HG02798 (cell line): ENCODE measurements at regions not wholly inside any gene's neighbourhood (a gene's known extent, or its start where the extent isn't known, plus 50 kb on each side); places are given as distances from the start of the nearest gene placed in this dataset.
"Not testable (repeated sequence)": the region's sequence is repeated elsewhere in the genome, so short reads cannot be mapped to it uniquely, and the experiment has no call there.

Experiments
- ATAC-seq: cut with Tn5 transposase; IDR thresholded peaks from one replicate; pipeline ENCODE4 v1.9.1; 2021; ENCODE audit warnings: mild to moderate bottlenecking; ENCODE audit not compliant: unreplicated experiment, poor library complexity

DNA sequence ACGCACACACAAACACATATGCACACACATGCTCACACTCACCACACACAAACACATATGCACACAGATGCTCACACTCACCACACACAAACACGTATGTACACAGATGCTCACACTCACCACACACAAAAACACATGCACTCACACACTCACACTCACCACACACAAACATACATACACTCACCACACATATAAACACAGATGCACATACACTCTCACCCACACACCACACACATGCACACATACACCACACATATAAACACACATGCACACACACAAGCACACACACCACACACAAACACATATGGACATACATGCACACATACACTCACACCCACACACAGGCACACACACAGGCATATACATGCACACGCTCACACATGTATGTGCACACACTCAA lies 112.3 kb downstream of the ERMARD start:
- ATAC-seq: no peak

DNA sequence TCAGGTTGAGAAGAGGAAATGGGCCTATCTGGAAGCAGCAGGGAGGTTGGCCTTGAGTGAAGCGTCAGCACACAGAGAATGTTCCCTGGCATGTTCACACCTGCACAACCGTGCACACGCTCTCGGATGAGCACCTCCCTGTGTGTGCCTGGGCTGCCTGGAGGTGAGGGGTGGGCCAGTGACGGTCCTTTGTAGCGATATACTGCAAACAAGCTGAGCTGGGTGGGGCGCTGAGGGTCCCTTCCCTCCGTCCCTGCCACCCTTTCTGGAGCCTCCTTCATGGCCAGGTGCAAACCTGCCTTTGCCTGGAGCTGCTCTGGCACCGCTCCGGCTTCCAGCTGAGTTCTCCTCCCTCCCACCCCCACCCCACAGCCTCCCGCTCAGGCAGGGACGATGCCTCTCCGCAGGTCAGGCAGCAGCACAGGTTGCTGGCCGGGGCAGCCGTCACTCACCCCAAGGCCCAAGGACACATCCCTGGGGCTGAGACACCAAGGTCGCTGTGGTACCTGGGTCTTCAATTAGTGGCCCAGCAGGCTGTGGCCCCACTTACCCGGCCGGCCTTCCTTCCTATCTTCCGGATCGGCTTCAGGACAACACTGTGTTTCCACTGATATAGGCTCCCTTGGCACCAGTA lies 111.6 kb downstream of the ERMARD start:
- ATAC-seq: no peak

DNA sequence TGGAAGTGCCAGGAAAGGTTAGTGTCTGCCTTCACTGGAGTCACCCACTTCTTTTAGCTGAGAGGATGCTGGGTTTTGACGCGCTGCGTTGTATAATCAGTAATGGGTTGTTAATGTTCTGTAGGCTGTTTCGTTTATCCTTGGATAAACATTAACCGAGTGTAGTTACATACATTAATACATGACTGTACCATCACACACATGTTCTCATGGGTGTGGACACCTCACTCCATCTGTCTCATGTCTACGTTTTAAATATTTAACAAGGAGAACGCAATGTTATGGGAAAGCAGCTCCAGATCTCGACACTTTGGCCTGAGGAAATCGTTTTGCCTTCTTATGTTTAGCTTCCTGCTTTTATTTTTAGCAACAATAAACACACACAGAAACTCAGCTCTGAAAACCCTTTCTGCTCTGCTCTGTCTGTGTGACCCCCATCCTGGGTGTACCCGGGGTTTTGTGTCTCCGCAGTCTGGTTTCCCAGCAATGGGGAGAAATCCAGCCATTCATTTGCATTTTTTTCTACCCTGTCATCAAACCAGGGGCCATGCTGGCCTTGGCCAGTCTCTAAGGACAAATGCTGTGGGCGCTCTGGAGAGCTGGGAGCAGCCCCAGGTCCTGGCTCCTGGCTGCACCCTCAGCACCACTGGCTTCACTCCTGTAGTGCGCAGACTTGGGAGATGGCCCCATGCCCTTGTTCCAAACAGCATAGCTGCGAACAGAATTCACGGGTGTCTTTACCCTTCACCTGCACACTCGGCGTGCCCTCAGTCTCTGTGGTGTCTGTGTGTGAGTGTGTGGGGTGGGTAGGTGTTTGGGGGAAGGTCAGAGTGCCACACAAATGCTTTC lies 110.8 kb downstream of the ERMARD start:
- ATAC-seq: no peak

DNA sequence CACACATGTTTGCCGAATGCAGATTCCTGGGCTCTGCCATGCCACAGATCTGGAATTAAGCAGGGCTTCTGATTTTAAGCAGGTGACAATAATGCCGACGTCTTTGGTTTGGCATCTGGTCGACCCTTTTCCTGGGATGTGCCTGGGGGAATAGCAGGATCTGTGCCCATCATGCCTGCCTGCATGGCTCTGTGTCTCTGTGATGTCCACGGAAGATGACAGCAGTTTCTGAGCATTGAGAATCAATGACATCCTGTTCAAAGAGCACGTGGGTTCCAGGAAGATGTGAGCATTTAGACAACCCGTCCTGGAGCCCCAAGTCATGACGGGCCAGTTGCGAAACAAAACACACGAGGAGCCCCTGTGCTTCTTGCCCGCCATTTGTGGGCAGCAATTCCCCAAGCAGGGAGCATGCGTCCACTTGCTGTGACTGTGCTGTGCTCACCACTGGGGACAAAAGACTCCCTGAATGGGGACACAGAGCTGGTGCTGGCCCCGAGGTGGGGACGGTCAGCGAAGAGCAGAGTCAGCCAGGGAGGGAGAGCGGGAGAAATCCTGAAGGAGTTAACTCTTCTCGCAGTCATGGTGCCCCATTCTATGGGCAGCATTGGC lies 110.1 kb downstream of the ERMARD start:
- no peak for ATAC-seq

DNA sequence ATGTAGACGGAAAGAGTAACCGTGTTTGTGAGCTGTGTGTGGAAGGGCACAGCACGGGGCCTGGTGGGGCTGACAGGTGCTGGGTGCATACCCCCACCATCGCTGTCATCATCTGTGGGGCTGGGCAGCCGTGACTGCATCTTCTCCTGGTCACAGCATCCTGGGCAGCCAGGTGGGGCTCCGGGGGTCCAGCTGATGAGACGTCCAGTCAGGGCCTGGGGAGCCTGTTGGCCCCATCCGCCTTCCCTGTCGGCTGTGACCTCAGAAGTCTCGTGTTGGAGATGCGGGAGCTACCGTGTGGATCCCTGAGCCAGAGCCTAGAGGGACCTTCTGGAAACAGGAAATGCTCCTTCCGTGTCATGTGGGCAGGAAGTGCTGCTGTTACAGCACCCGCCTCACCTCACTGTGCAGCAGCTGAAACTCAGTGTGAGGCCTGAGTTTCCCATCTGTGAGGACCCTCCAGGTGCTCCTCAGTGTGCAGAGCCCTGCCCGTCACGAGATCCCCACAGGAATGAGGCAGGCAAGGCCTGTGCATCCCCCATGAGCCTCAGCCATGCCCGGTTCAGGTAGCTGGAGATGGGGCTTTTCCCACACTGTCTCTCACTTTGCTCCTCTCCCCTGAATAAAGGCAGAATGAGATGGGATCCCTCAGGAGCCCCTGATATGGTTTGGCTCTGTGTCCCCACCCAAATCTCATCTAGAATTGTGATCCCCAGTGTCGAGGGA lies 108.7 kb downstream of the ERMARD start:
- no peak for ATAC-seq

DNA sequence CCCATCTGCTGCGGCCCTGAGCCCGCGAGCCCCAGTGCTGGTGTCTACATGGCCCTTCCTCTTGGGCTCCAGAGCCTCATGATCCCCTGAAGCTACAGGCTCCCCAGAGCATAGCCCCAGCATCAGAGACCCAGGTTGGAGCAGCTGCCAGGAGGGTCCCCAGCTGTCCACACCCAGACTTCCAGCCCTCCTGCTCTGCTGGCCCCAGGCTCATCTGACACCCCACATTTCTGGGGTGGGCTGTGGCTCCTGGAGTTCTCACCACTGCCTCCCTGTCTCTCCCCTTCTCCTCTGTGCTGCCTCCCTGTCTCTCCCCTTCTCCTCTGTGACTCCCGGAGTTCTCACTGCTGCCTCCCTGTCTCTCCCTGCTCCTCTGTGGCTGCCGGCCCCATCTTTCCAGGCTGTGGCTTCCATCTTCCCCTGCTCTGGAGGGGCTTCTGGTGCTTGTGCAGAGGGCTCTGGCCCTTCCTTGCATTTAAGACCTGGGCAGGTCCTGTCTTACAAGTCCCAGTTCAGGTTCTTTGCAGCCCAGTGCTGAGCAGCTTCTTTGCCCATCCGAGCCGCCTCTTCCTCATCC lies 108.1 kb downstream of the ERMARD start:
- no peak for ATAC-seq

DNA sequence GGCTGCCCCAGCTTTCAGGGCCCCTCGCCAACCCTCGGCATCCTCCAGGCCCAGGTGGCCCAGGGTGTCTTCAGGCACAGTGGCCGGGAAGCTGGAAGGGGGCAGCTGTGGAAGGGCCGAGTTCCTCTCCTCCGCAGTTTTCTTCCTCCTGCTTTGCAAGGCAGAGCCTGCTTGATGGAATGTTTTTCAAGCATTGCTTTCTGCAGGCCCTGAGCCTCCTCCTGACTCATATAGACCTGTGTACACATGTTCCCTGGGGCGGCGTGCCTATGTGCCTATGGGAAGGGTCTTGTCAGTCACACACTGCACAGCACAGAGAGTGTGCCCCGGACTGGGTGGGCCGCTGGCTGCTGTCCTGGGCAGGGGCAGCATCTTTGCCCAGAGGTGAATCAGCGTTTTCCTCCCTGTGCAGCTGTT lies 107.5 kb downstream of the ERMARD start:
- no peak for ATAC-seq

DNA sequence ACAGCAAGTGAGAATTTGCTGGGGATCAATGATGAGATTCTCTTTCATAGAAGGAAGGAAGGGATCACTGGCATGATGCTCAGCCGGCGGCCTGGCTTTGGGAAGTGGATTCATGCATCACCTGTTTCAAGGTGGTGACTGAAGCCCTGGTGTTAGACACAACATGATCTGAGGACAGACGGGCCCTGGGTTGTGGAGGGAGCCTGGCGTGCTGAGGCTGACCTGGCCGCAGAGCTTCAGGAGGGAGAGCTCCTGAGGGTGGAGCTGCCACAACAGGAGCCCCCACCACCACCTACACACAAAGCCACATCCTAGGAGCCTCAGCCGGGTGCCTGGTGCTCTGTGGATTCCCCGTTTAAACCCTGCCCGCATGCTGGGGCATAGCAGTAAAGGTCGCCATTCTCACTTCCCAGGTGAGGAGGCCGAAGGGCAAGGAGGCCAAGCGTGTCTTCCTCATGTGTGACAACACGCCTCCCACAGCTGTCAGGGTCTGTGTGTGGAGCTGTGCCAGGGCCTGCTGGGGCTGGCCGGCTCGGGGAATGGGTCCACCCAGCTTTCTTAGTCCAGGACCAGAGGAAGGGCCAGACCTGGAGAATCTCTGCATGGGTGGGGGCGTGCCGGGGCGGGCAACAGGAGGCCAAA lies 107.0 kb downstream of the ERMARD start:
- no peak for ATAC-seq

DNA sequence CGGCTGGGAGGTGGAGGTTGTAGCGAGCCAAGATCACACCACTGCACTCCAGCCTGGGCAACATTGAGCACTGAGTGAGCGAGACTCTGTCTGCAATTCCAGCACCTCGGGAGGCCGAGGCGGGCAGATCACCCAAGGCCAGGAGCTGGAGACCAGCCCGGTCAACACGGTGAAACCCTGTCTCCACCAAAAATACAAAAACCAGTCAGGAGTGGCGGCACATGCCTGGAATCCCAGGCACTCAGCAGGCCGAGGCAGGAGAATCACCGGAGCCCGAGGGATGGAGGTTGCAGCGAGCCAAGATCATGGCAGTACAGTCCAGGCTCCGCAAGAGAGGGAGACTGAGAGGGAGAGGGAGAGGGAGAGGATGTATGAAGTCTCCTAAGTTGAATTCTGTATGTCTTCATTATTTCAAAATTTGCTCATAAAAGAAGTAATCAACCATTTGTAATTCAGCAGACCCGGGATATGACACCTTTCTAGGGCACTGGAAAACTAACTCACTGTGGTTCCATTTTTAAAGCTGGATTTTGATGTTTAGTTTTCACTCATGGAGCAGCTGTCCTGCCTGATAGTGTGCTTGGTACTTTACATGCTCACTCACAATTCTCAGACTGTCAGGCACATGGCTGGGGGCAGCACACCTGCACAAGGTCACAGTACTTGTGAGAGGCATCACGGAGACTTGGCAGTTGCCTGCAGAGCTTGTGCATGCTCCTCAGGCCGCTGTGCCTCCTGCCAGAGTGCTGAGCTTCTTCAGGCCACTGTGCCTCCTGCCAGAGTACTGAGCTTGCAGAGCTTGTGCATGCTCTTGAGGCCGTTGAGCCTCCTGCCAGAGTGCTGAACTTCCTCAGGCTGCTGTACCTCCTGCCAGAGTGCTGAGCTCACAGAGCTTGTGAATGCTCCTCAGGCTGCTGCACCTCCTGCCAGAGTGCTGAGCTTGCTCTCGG lies 106.2 kb downstream of the ERMARD start:
- ATAC-seq: no peak

DNA sequence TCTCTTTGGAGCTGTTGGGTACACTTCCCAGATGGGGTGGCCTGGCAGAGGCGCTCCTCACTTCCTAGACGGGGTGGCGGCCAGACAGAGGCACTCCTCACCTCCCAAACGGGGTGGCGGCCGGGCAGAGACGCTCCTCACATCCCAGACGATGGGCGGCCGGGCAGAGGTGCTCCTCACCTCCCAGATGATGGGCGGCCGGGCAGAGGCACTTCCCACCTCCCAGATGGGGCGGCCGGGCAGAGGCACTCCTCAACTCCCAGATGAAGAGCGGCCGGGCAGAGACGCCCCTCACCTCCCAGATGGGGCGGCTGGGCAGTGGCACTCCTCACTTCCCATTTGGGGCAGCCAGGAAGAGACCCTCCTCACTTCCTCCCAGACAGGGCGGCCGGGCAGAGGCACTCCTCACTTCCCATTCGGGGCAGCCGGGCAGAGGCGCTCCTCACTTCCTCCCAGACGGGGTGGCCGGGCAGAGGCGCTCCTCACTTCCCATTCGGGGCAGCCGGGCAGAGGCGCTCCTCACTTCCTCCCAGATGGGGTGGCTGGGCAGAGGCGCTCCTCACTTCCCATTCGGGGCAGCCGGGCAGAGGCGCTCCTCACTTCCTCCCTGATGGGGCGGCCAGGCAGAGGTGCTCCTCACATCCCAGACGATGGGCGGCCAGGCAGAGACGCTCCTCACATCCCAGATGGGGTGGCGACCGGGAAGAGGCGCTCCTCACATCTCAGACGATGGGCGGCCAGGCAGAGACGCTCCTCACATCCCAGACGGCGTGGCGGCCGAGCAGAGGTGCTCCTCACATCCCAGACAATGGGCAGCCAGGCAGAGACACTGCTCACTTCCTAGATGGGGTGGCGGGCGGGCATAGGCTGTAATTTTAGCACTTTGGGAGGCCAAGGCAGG lies 105.3 kb downstream of the ERMARD start:
- ATAC-seq: not testable (repeated sequence)

DNA sequence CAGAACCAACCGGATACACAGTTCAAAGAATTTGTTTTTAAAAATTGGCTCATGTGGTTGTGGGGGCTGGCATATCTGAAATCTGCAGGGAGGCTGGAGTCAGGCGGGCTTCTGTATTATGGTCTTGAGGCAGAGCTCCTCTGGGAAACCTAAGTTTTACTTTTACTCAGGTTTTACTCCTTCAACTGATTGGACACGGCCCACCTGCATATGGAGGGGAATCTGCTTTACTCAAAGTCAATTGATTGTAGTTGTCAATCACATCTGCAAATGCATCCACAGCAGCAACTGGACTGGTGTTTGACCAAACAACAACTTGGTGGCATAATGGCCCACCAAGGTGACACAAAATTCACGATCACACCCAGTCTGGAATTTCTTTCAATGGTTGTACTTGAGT lies 103.4 kb downstream of the ERMARD start:
- no peak for ATAC-seq

DNA sequence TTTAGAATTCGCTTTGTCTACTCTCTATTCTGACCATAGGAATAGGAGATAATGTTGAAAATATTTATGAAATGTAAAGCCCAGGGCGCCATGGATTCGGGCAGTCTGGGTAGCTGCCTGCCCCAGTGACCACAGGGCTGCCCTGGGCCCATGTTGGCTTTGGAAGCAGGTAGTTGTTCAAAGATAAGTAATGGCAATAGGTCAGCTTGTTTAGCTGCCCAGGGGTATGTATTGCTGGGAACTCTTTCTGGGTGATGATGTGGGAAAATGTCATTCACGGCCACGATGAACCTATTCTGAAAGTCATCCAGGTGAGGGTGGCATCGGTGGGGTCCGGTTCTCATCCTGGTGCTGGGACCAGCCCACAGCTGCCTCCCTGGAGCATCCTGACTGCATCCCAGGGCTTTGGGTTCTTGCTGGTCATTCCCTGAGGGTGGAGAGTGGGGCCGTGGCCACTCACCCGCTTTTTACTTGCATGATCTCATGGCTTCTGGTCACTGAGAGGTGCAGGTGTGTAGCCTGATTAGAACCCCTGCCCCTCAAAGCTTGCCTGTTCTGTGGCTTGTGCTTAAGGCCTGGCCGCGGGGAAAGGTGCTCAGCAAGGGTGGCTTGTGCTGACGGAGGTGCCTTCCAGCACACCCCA lies 102.8 kb downstream of the ERMARD start:
- no peak for ATAC-seq

DNA sequence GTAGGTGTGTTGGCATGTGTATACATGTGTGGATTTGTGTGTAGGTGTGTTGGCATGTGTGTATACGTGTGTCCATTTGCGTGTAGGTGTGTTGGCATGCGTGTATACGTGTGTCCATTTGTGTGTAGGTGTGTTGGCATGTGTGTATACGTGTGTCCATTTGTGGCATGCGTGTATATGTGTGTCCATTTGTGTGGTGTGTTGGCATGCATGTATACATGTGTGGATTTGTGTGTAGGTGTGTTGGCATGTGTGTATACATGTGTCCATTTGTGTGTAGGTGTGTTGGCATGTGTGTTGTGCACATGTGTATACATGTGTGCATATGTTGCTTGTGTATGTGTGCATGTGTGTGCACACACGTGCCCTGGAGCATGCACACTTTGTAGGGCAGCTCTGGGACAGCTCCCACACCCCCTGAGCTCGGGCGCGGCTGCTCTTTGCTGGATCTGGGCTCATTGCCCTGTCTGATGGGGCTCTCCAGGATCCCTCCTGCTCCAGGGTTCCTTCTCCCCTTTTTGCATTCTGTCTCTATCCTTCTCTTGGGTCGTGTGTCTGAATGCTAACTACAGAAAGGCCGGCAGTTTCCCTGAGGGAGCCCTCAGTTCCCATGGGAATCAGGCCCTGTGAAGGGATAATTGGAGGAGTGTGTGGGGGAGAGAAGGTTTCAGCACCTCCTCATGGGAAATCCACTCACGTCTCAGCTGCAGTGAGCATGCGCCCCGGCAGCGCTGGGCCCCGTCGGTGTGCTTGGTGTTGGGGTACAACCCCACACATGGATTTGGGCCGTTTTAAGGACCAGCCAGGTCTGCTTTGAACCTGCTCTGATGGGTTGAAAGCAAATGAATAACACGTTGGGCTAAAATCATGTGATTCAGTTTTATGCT lies 102.0 kb downstream of the ERMARD start:
- ATAC-seq: no peak

DNA sequence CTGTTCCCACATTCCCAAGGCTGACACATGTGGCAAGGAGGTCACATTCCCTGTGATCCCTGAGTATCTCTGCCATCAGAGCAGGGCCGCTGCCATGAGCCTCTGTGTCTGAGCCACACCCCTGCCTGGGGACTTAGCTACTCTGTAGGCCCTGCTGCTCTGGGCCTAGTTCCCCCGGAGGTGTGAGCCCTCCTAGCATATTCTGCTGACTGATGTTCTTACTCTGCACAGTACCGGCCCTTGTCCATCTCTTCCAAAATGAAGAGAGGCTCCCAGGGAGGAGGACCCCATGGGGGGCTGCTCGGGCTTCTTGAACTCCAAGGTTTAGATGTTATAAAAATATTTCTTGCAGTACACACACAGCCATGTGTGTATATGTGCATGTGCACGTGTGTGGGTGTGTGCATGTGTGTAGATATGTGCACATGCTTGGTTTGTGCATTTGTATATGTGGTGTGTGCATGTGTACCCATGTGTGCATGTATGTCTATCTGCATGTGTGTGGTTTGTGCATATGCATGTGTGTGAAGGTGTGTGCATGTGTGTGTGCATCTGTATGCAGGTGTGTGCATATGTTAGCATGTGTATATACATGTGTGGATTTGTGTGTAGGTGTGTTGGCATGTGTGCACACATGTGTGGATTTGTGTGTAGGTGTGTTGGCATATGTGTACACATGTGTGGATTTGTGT lies 101.2 kb downstream of the ERMARD start:
- no peak for ATAC-seq

DNA sequence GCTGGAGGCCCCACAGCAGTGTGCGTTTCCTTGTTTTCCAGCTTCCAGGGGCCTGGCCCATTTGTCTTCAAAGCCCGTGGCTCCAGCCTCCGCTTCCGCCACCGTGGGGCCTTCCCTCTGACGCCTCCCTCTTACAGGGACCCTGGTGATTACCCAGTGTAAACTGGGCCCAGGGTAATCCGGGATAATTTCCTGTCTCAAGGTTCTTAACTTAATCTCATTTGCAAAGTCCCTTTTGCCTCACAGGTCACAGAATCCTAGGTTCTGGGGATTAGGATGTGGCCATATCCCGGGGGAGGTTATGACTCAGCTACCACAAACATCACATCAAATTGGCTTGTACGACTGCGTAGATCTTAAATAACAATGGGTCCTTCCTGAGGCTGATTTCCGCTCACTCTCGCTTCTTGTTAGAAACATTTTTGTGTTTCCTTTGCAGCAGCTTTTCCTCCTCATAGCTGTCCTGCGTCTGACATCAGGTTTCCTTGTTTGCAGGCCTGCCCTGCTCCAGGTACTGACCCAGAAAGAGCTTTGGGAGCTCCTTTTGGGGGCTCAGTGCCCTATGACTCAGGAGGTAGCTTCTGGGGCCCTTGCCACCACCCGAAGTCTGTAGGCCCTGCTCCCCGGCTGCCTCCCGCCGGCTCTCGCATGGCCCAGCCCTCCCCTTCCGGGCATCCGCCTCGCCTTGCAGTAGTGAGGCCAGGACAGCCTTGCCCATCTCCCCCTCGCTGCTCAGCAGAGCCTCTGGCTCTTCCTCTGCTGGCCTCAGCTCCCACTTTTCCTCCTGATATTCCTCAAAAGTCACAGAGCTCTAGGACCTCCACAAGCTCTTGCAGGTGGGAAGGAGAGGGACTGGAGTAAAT lies 100.5 kb downstream of the ERMARD start:
- no peak for ATAC-seq
